H9 (cell line): ENCODE measurements at regions not wholly inside any gene's neighbourhood (a gene's known extent, or its start where the extent isn't known, plus 50 kb on each side); places are given as distances from the start of the nearest gene placed in this dataset.

Experiments used
- DNase-seq: peaks from one replicate; pipeline ENCODE4 v3.0.0-alpha.2; 2017
- H2AFZ ChIP-seq: one replicate; pipeline ENCODE4 v1.6.1; 2013; ENCODE audit warnings: mild to moderate bottlenecking, low read length, control low read depth, moderate library complexity
- H2AK5ac ChIP-seq: 2 replicates; pipeline ENCODE4 v1.6.1; 2013; ENCODE audit warnings: low read length, control low read depth, mixed read lengths; ENCODE audit not compliant: insufficient read length
- H2BK120ac ChIP-seq: one replicate; pipeline ENCODE4 v1.6.1; 2013; ENCODE audit warnings: low read depth, mild to moderate bottlenecking, low read length, control low read depth, inconsistent platforms; ENCODE audit not compliant: poor library complexity, severe bottlenecking
- H2BK12ac ChIP-seq: 2 replicates; pipeline ENCODE4 v1.6.1; 2013; ENCODE audit warnings: low read length, control low read depth, mixed read lengths, low read depth; ENCODE audit not compliant: insufficient read length
- H2BK15ac ChIP-seq: 2 replicates; pipeline ENCODE4 v1.6.1; 2013; ENCODE audit warnings: low read depth, low read length, control low read depth
- H2BK20ac ChIP-seq: one replicate; pipeline ENCODE4 v1.6.1; 2013; ENCODE audit warnings: low read depth, mild to moderate bottlenecking, low read length, control low read depth, inconsistent platforms; ENCODE audit not compliant: poor library complexity, severe bottlenecking
- H2BK5ac ChIP-seq: 2 replicates; pipeline ENCODE4 v1.6.1; 2013; ENCODE audit warnings: low read length, control low read depth, mixed read lengths; ENCODE audit not compliant: insufficient read length
- H3K14ac ChIP-seq: 2 replicates; pipeline ENCODE4 v1.6.1; 2013; ENCODE audit warnings: low read length, control low read depth; ENCODE audit not compliant: insufficient read depth
- H3K18ac ChIP-seq: 2 replicates; pipeline ENCODE4 v1.6.1; 2013; ENCODE audit warnings: low read depth, mild to moderate bottlenecking, mixed read lengths, low read length, control low read depth; ENCODE audit not compliant: insufficient read length
- H3K23ac ChIP-seq: 2 replicates; pipeline ENCODE4 v1.6.1; 2013; ENCODE audit warnings: low read length, control low read depth, mixed read lengths, low read depth; ENCODE audit not compliant: insufficient read length
- H3K23me2 ChIP-seq: 2 replicates; pipeline ENCODE4 v1.6.1; 2013; ENCODE audit warnings: low read depth, mild to moderate bottlenecking, mixed read lengths, low read length, control low read depth; ENCODE audit not compliant: insufficient read length, poor library complexity, severe bottlenecking
- H3K27ac ChIP-seq: 2 replicates; pipeline ENCODE4 v1.5.1; 2013; ENCODE audit warnings: low read length, control low read depth, mixed read lengths, low read depth; ENCODE audit not compliant: insufficient read length
- H3K27me3 ChIP-seq: 2 replicates; pipeline ENCODE4 v1.6.1; 2013; ENCODE audit warnings: low read length, control low read depth, inconsistent platforms; ENCODE audit not compliant: insufficient read depth
- H3K4ac ChIP-seq: 2 replicates; pipeline ENCODE4 v1.6.1; 2013; ENCODE audit warnings: low read depth, mild to moderate bottlenecking, control low read depth, inconsistent platforms, low read length, moderate library complexity
- H3K4me1 ChIP-seq: 2 replicates; pipeline ENCODE4 v1.6.1; 2013; ENCODE audit warnings: low read length, control low read depth, inconsistent platforms; ENCODE audit not compliant: insufficient read depth
- H3K4me2 ChIP-seq: 2 replicates; pipeline ENCODE4 v1.6.1; 2013; ENCODE audit warnings: low read length, control low read depth, mixed read lengths; ENCODE audit not compliant: insufficient read length, insufficient read depth
- H3K56ac ChIP-seq: 2 replicates; pipeline ENCODE4 v1.6.1; 2013; ENCODE audit warnings: low read depth, mild to moderate bottlenecking, mixed read lengths, low read length, control low read depth; ENCODE audit not compliant: insufficient read length
- H3K79me1 ChIP-seq: 2 replicates; pipeline ENCODE4 v1.6.1; 2013; ENCODE audit warnings: low read depth, mild to moderate bottlenecking, moderate library complexity, low read length, control low read depth, inconsistent platforms; ENCODE audit not compliant: insufficient read depth, poor library complexity, severe bottlenecking
- H3K79me2 ChIP-seq: 2 replicates; pipeline ENCODE4 v1.6.1; 2013; ENCODE audit warnings: low read length, control low read depth, inconsistent platforms; ENCODE audit not compliant: insufficient read depth
- H3K9ac ChIP-seq: 2 replicates; pipeline ENCODE4 v1.6.1; 2013; ENCODE audit warnings: low read length, control low read depth, mixed read lengths; ENCODE audit not compliant: insufficient read length; ENCODE audit errors: extremely low read depth
- H3K9me3 ChIP-seq: one replicate; pipeline ENCODE4 v1.6.1; 2013; ENCODE audit warnings: low read depth, low read length, inconsistent platforms; ENCODE audit not compliant: control insufficient read depth
- H3T11ph ChIP-seq: one replicate; pipeline ENCODE4 v1.6.1; 2013; ENCODE audit warnings: mild to moderate bottlenecking, low read length, control low read depth, inconsistent platforms
- H4K20me1 ChIP-seq: one replicate; pipeline ENCODE4 v1.6.1; 2013; ENCODE audit not compliant: control insufficient read depth, insufficient read length, insufficient read depth
- H4K5ac ChIP-seq: 2 replicates; pipeline ENCODE4 v1.6.1; 2013; ENCODE audit warnings: low read depth, mild to moderate bottlenecking, mixed read lengths, low read length, control low read depth; ENCODE audit not compliant: insufficient read length
- H4K8ac ChIP-seq: replicated peaks from 2 replicates; pipeline ENCODE4 v1.6.1; 2013; ENCODE audit warnings: low read length, control low read depth, mixed read lengths, low read depth; ENCODE audit not compliant: insufficient read length
- H4K91ac ChIP-seq: 2 replicates; pipeline ENCODE4 v1.6.1; 2013; ENCODE audit warnings: low read depth, mild to moderate bottlenecking, moderate library complexity, mixed read lengths, low read length, control low read depth; ENCODE audit not compliant: insufficient read length
- H3K27ac Mint-ChIP-seq, 3 experiments: 2 replicates in 2 of 3; 3 replicates in 1 of 3; pipeline ENCODE4 v1.8.0; 2020 to 2021; ENCODE audit warnings: mixed read lengths in 3 of 3, mild to moderate bottlenecking in 1 of 3, moderate library complexity in 1 of 3
- H3K27me3 Mint-ChIP-seq: 2 replicates; pipeline ENCODE4 v1.8.0; 2021; ENCODE audit warnings: low read depth, mild to moderate bottlenecking, moderate library complexity, mixed read lengths
- H3K36me3 Mint-ChIP-seq, 3 experiments: 2 replicates in 2 of 3; 3 replicates in 1 of 3; pipeline ENCODE4 v1.8.0; 2020 to 2021; ENCODE audit warnings: low read depth in 3 of 3, mixed read lengths in 3 of 3; ENCODE audit not compliant: insufficient read depth in 1 of 3
- H3K4me1 Mint-ChIP-seq, 2 experiments: 2 replicates each; pipeline ENCODE4 v1.8.0; 2020; ENCODE audit warnings: mixed read lengths in 2 of 2
- H3K4me3 Mint-ChIP-seq, 2 experiments: 2 replicates in 1 of 2; 3 replicates in 1 of 2; pipeline ENCODE4 v1.8.0; 2020 to 2021; ENCODE audit warnings: mild to moderate bottlenecking in 2 of 2, mixed read lengths in 2 of 2, moderate library complexity in 1 of 2
- H3K9me3 Mint-ChIP-seq, 2 experiments: 2 replicates in 1 of 2; 3 replicates in 1 of 2; pipeline ENCODE4 v1.8.0; 2020; ENCODE audit warnings: mild to moderate bottlenecking in 2 of 2, mixed read lengths in 2 of 2, moderate library complexity in 1 of 2
- WGBS: extraction: QIAGEN DNeasy Blood & Tissue Kit; methylation state at CpG from one replicate; pipeline ENCODE4 v1.1.7; 2013; ENCODE audit warnings: missing lambda C conversion rate, low lambda C conversion rate, mixed read lengths; ENCODE audit not compliant: insufficient read length; ENCODE audit errors: extremely low coverage; 5-methylcytosine and 5-hydroxymethylcytosine counted together
- TF ChIP-seq, protein P1 (sequence below): fragments of 200-600 bp; sonication (generic); conservative IDR thresholded peaks from 3 replicates; pipeline ENCODE4 v1.8.0; 2021; ENCODE audit warnings: antibody characterized with exemption, mild to moderate bottlenecking

- Histone ChIP-seq H3K79me1 (no peaks in the 10 kb centered on the region), H3K9ac (no peak overlapping the region), H4K20me1 (no peaks in the 10 kb centered on the region)
Measured at GRCh38 chr4:27085396-27085795, 224.8 kb downstream of the STIM2 start.

More at GRCh38 chr4:27085396-27085795, 224.8 kb downstream of the STIM2 start:
- Mint-ChIP-seq H3K36me3 (no peaks in the 10 kb centered on the region; a peak in 1 of 7 replicates), H3K27me3 (peaks cover 39% of the 10 kb centered on the region), H3K27ac (0 out of 7 replicates have a peak overlapping the region, but pooled peaks of 1 of the 3 experiments have one; percentile 4), H3K4me1 (peaks cover 67 to 71% of the 10 kb centered on the region in 2 experiments), H3K4me3 (peak overlapping the region; percentile 56 to 70; a peak in 4 of 5 replicates), H3K9me3 (no peaks in the 10 kb centered on the region; a peak in 1 of 5 replicates)
- no peak overlapping the region for H3K4ac ChIP-seq
- peaks cover 26% of the 10 kb centered on the region; the same call in 1 of the 2 replicates for H3K4me1 ChIP-seq
- H2BK5ac ChIP-seq: no peak overlapping the region
- TF ChIP-seq, protein P1, sequence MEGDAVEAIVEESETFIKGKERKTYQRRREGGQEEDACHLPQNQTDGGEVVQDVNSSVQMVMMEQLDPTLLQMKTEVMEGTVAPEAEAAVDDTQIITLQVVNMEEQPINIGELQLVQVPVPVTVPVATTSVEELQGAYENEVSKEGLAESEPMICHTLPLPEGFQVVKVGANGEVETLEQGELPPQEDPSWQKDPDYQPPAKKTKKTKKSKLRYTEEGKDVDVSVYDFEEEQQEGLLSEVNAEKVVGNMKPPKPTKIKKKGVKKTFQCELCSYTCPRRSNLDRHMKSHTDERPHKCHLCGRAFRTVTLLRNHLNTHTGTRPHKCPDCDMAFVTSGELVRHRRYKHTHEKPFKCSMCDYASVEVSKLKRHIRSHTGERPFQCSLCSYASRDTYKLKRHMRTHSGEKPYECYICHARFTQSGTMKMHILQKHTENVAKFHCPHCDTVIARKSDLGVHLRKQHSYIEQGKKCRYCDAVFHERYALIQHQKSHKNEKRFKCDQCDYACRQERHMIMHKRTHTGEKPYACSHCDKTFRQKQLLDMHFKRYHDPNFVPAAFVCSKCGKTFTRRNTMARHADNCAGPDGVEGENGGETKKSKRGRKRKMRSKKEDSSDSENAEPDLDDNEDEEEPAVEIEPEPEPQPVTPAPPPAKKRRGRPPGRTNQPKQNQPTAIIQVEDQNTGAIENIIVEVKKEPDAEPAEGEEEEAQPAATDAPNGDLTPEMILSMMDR: no peak
- H2BK120ac ChIP-seq: no peak overlapping the region
- no peak overlapping the region for H4K8ac ChIP-seq
- no peaks in the 10 kb centered on the region; the same call in 1 of the 2 replicates for H3K27me3 ChIP-seq
- H2AK5ac ChIP-seq: no peak overlapping the region
- H2BK12ac ChIP-seq: no peak overlapping the region
- H3K56ac ChIP-seq: no peak overlapping the region
- H3K23me2 ChIP-seq: peaks cover 6% of the 10 kb centered on the region
- no peak overlapping the region for H4K5ac ChIP-seq
- no peak for DNase-seq
- no peak overlapping the region for H3K23ac ChIP-seq
- H2AFZ ChIP-seq: no peak overlapping the region
- no peaks in the 10 kb centered on the region for H3K79me2 ChIP-seq
- no peak overlapping the region for H2BK15ac ChIP-seq
- no peaks in the 10 kb centered on the region for H3K9me3 ChIP-seq
- no peak overlapping the region for H3K18ac ChIP-seq
- no CpG with 5 or more reads among the region's 7 CpGs for WGBS
- no peak overlapping the region for H3T11ph ChIP-seq
- peak overlapping the region; percentile 97 for H3K4me2 ChIP-seq
- H4K91ac ChIP-seq: no peak overlapping the region
- no peak overlapping the region for H2BK20ac ChIP-seq
- H3K14ac ChIP-seq: no peak overlapping the region
- no peak overlapping the region for H3K27ac ChIP-seq
